ENCODE measurements at regions not wholly inside any gene's neighbourhood (a gene's known extent, or its start where the extent isn't known, plus 50 kb on each side); places are given as distances from the start of the nearest gene placed in this dataset.

DNA sequence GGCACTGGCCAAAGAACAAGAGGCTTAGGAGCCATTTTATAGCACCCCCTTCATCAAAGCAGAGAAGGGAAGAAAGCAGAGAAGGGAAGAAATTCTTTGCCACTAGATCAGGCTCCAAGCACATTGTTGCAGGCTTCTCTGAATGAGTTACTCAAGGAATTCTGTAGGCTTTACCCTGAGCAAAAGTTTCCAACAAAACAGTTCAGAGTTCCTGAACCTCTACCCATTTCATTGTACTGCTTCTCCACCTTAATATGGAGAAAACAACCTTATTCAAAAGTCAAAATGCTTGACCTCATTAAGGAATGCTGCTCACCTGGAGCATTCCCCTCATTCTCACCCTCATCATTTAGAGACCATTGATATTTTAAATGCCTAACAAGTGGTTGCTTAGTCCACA lies 115.5 kb upstream of the LOC128125822 start:
- no peak for TF ChIP-seq POLR2A (IDR thresholded peaks at IDR 0.05)
- TF ChIP-seq, protein P1, sequence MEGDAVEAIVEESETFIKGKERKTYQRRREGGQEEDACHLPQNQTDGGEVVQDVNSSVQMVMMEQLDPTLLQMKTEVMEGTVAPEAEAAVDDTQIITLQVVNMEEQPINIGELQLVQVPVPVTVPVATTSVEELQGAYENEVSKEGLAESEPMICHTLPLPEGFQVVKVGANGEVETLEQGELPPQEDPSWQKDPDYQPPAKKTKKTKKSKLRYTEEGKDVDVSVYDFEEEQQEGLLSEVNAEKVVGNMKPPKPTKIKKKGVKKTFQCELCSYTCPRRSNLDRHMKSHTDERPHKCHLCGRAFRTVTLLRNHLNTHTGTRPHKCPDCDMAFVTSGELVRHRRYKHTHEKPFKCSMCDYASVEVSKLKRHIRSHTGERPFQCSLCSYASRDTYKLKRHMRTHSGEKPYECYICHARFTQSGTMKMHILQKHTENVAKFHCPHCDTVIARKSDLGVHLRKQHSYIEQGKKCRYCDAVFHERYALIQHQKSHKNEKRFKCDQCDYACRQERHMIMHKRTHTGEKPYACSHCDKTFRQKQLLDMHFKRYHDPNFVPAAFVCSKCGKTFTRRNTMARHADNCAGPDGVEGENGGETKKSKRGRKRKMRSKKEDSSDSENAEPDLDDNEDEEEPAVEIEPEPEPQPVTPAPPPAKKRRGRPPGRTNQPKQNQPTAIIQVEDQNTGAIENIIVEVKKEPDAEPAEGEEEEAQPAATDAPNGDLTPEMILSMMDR (IDR thresholded peaks at IDR 0.05), result no peak

Measured in right lobe of liver (tissue), 4 donors.